GM12891 (cell line): ENCODE measurements at regions not wholly inside any gene's neighbourhood (a gene's known extent, or its start where the extent isn't known, plus 50 kb on each side); places are given as distances from the start of the nearest gene placed in this dataset.

Experiments used
- POLR2A ChIP-seq: IDR thresholded peaks from 2 replicates; pipeline ENCODE4 v1.6.1; 2011; ENCODE audit warnings: low read depth, low read length, control low read depth
- TAF1 ChIP-seq: IDR thresholded peaks from 2 replicates; pipeline ENCODE4 v1.6.1; 2011; ENCODE audit warnings: low read depth, low read length, control low read depth

DNA sequence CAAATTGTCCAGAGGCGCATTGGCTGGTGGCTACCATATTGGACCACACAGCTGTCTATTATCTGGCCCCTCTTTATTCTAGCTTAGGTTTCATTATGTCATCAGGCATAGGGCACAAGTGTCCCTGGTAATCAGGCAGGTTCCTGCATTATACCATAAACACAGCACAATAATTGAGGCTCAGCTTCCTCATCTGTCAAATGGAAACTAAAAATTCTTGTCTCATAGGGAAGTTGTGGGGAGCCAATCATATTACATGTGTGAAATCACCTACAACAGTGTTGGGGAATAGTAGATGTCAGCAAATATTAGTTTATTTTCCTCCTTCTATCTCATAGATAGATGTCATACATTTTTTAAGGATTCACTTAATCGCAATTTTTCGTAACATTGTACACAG is 231.0 kb upstream of the SORL1-AS1 start:
- TF ChIP-seq POLR2A (no peak), TAF1 (no peak)
